NCI-H82 treated with DMSO at 0.1 percent for 48 hours (cell line): ENCODE measurements at regions not wholly inside any gene's neighbourhood (a gene's known extent, or its start where the extent isn't known, plus 50 kb on each side); places are given as distances from the start of the nearest gene placed in this dataset.
"Not testable (repeated sequence)": the region's sequence is repeated elsewhere in the genome, so short reads cannot be mapped to it uniquely, and the experiment has no call there.

ENCODE experiments used
- DNase-seq: peaks from one replicate; lab custom pipeline; 2025; ENCODE audit not compliant: unreplicated experiment; lab: John Stamatoyannopoulos, UW

DNA sequence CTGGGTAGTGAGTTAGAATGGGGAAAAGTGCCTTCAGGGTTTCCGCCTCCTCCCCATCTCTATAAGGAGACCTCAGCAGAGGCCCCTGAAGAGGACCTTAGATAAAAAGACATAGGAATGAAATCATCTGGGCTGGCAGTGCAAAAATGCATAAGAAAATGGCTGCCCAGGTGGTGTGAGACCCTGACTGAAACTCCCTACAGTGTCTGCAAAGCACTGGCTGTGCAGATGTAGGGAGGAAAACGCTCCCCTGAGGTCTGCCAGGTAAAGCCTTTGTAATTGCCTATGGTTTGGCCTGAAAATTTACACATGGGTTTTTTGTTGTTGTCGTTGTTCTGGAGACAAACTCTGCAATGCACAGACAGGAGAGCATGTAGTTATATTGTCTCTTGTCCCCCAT lies 128.1 kb upstream of the VWC2 start:
- DNase-seq: no peak

DNA sequence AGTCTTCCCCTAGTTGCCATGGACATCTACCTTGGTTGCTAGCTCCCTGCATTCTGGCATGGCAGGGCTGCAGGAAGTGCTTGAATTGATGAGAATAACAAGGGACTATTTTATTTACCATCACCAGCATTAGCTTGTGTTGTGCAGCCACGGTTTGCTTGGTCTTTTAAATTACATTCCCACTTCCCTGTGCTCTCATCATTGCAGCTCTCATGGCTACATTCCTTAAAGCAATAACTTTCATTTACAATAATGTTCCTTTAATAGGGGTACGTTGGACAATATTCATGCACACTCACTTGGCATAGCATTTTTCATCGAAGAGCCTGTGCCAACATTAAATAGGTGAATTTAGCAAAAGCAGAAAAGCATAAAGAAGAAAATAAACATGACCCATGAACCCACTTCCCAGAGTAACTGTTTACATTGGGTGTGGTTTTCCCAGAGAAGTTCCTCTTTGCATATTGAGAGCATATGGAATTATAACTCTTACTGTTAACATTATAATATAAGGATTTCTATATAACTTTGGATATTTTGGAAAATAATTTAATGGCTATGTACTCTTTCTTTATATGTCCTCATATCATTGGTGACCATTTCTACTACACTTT lies 113.2 kb upstream of the VWC2 start:
- DNase-seq: no peak

DNA sequence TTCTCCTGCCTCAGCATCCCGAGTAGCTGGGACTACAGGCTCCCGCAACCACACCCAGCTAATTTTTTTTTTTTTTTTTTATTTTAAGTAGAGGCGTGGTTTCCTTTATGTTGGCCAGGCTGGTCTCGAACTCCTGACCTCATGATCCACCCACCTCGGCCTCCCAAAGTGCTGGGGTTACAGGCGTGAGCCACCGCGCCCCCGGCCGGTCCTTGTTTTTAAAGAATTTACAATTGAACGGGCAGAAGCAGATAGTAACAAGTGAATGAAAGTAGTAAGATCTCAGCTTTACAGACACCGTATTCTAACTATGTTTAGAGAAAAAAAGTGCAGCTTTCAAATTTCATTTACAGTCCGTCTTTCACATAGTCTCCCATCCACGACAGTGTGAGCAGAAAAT lies 112.5 kb upstream of the VWC2 start:
- DNase-seq: no peak

DNA sequence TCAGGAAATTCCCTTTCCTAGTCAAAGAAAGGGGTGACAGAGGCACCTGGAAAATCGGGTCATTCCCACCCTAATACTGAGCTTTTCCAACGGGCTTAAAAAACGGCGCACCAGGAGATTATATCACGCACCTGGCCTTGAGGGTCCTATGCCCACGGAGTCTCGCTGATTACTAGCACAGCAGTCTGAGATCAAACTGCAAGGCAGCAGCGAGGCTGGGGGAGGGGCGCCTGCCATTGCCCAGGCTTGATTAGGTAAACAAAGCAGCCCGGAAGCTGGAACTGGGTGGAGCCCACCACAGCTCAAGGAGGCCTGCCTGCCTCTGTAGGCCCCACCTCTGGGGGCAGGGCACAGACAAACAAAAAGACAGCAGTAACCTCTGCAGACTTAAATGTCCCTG lies 107.5 kb upstream of the VWC2 start:
- not testable (repeated sequence) for DNase-seq

- peak; percentile 83 for DNase-seq
These were observed 106.7 kb upstream of the VWC2 start for GRCh38 chr7:49666764-49667163.

- DNase-seq: no peak
These were observed 104.2 kb upstream of the VWC2 start for GRCh38 chr7:49669285-49669684.

- no peak for DNase-seq
These were observed 103.7 kb upstream of the VWC2 start for GRCh38 chr7:49669692-49670260.

GRCh38 chr7:49670991-49671390 lies 102.4 kb upstream of the VWC2 start:
- no peak for DNase-seq

GRCh38 chr7:49692516-49692915 lies 80.9 kb upstream of the VWC2 start:
- no peak for DNase-seq

DNA sequence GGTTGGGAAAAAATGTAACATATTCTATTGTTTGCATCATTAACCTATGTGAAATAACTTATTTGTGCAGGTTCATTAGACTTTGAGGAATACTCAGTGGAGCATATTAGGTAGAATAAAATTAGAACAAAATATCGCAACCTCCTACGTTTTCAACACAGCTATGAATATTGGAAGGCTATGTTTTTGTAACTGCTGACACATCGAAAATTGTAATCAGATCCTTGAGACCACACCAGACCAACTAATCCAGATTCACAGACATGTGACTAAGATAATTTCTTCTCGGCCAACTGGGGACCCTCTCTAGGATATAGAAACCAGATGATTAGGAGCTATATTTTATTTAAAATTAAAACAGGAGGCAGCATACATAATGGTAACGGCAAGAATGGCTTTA lies 77.5 kb upstream of the VWC2 start:
- DNase-seq: no peak

DNA sequence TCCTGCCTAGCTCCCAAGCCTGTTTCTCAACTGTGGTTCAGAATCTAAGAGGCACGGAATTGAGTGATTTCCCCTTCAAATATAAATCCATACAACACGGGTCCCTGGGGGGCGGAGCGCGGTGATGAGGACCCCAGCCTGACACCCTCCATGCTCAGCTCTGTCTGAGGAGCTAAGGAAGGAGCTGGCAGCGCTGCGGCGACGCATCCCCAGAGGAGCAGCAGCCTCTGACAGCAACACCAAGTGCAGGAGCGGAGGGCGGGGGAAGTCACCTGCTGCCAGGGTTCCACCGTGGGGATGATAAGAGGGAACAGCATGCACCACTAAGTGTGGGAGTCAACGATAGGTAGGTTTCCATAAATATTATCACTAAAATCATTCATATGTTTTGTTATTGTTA lies 72.6 kb upstream of the VWC2 start:
- DNase-seq: no peak

- DNase-seq: no peak
These were observed 71.3 kb upstream of the VWC2 start for GRCh38 chr7:49702099-49702498.

- no peak for DNase-seq
These were observed 70.1 kb upstream of the VWC2 start for GRCh38 chr7:49703337-49703736.

- no peak for DNase-seq
These were observed 69.6 kb upstream of the VWC2 start for GRCh38 chr7:49703881-49704280.

GRCh38 chr7:49706106-49706505 lies 67.3 kb upstream of the VWC2 start:
- DNase-seq: no peak

DNA sequence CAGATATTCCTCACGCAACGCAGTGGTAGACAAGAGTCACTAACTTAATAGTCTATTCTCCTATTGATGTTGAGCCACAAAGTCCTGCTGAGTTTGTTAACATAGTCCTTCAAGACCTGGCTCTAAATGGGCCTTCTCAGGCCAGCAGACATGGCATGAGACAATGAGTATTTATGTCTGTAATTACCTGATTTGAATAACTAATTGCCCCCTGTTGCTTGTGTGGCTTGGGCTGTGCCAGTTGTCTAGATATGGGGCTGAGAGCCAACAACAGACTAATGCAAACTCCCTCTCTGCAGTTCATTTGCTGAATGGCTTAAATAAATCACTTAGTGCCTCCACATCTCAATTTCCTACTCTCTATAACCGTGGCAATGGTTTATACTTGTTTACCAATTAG lies 65.5 kb upstream of the VWC2 start:
- no peak for DNase-seq

- DNase-seq: no peak
These were observed 64.8 kb upstream of the VWC2 start for GRCh38 chr7:49708590-49708989.

GRCh38 chr7:49711072-49711723 lies 62.2 kb upstream of the VWC2 start:
- not testable (repeated sequence) for DNase-seq

GRCh38 chr7:49714182-49714581 lies 59.3 kb upstream of the VWC2 start:
- DNase-seq: no peak

DNA sequence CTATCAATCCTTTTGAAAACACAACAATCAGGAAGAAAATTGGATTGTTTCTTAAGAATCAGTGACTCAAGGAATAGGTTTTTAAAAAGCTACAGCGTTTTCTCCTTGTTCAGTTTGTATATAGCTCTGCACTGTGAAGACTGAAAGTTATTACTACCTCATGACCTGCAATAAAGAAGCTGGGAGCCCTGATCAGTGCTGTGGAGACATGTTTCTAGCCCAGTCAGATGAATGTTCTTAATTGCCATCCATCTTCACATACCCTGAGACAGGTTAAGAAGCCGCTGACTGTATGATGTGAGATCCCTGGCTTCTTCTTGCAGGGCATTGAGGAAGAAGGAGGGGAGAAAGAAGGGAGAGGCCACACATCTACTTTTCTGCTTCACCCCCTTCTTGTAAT lies 58.0 kb upstream of the VWC2 start:
- DNase-seq: no peak

DNA sequence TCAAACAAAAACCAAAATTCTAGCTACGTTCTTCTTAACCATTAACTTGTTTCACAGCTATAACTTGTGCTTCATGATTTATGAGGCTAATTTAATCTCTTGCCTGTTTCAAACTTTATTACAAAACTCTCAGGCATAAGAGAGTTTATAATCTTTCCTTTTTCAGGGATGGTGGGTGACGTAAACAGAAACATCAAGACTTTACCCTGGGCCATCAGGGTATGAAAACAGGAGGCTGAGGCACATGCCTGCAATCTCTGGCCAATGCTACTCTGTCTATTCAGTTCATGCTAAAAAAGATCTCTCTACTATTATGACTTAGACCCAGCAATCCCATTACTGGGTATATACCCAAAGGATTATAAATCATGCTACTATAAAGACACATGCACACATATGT lies 55.9 kb upstream of the VWC2 start:
- no peak for DNase-seq

GRCh38 chr7:49718760-49719159 lies 54.7 kb upstream of the VWC2 start:
- DNase-seq: no peak

GRCh38 chr7:49721441-49721840 lies 52.0 kb upstream of the VWC2 start:
- no peak for DNase-seq
